Kidney glomerular epithelial cell (primary cell): ENCODE measurements at regions not wholly inside any gene's neighbourhood (a gene's known extent, or its start where the extent isn't known, plus 50 kb on each side); places are given as distances from the start of the nearest gene placed in this dataset.

Source experiments
- DNase-seq: peaks from one replicate; lab custom pipeline; 2025; lab: John Stamatoyannopoulos, UW

DNA sequence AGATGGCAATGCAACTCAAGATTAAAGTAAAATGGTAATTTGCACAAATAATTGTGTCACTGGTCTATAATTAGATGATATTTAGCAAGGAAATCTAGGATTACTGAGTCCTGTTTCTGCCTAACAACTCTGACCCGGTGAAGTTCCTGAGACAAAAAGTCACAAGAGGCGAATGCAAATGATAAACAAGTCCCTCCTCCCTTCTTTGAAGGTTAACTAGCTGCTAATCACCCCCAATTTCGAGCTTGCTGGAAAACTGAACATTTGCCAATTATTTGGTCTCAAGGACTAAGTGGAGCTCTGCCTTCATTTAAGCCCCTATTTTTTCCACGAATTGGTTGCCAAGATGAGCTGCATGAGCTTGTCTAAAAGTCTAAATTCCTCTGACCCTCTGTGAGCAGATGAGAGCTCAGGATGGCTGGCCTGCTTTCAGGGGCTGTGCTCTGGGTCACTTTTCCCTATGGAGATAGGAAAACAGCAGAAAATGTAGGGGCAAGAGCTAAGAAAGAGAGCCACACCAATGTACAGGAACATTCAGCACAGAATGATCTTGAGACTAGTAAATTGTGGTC, 127.3 kb downstream of the MBL2 start:
- no peak for DNase-seq

DNA sequence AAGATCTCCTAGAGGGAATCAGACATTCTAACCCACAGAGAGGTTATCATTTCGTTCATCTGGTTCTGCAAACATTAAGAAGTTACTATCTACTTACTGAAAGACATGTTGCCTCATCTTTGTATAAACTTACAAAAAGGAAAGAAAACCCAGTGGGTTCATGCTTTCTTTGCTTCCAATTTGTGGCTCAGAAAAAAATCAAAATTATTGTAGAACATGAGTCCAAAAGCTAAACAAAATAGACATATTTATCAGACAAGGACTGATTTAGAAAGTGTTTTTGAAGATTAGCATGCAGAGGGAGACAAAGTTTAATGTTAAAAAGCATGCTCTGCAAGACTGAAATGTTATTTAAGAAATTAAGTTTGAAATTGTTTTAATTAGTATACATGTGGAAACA, 123.1 kb downstream of the MBL2 start:
- no peak for DNase-seq

DNA sequence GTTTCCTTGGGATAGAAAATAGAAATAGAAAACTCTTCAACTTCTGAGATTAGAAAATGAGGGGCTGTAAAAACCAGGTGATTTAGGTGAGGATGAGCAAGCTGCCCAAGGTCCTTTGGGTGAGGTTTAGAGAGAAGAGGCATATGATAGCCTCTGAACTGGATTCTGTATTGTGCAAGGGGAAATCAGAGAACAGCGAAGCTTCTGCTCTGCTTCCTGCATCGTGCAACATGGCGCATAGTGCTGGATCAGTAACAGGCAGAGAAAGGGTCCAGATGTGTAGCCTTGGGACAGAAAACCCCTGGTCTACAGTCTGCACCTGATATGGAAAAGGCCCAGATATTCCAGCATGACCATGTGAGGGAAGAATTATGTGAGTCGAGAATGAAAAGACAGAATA, 121.7 kb downstream of the MBL2 start:
- no peak for DNase-seq

DNA sequence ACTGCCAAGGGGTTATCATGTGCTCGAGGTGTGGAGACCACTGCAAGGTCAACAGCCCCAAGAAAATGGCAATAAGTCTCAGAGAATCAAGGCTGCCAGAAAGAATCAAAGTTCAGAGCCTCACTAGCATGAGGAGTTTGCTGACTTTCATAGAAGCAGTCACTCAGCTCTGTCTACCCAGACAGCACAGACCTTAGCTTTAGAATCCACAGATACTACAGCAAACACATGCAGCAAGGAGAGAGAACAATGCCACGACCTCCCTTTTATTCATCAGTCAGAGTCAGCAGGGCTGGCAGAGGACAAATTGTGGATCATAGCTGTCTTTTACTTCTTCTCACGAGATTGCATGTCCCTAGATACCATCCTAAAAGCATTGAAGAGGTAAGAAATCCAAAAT, 121.3 kb downstream of the MBL2 start:
- no peak for DNase-seq

DNA sequence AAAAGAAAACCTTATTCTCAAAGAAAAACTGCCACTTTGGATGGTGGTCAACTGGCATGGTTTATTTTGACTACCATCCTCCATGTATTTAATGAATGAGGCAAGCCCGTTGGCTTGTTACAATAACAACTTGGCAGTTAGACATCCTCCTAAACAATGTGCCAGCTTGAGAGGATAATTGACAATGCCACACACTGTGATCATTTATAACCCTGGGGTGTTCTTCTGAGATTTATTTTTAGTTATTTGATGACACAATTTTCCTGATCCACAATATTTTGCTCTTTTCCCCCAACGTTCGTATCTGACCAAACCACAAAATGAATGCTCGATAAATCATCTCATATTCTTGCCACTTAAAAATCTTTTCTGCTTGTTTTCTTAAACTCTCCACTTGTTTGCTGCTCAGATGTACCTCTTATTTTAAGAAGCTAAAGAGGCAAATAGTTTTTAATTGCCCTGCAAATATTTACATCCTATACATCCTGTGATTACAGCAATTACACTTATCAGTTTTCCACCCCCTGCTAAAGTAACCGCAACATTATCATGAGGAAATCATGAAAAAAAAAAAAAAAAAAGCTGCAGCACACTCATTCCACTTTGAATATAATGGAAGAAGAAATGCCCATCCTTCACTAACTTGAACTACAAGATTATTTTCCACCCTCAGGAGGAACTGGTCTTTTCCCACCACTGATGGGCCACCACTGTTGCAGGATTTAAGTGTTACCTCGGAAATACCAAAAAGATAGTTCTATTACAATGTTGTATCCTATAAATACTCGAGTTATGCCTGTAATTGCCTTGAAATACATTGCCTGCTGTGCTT, 119.9 kb downstream of the MBL2 start:
- DNase-seq = no peak

DNA sequence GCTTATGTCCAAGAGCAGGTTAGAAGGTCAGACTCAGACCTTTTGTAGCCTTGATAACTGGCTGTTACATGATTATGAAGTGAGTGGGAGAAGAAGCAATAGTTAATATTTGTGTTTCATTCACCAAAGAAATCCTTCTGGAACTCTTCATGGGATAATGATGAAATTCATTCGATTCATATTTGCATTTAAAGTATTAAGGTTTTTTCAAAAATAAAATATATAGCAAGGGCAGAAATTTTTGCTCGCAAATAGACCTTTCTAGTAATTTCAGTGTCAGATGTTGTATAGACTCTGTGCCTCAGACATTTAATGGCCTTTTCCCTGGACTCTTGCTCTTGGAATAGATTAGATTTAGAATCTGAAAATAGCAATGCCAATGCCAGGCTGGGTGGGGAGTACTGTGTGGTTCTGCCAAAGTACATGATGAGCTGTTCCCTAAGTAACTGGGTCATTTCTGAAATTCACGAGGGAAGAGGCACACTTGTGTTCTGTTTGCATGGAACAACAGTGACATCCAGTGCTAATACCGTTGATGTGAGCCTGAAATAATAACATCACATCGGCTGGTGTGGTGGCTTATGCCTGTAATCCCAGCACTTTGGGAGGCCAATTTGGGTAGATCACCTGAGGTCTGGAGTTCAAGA, 119.2 kb downstream of the MBL2 start:
- DNase-seq = no peak

DNA sequence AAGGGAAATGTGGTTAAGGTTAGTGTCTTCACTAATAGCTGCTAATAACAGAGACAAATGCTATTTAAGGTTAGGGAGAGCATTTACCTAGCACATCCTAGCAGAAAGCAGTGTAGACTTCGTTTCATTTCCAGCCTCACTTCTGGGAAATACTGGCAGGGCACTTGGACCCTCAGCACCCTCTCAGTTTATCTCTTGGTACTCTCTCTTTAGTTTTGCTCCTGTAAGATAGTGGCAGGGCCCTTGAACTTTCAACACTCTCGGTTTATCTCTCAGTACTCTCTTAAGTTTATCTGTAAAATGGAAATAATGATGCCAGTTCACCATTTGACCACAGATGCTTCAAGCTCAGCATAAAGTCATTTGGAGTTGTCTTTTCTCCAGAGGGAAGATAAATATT, 118.4 kb downstream of the MBL2 start:
- DNase-seq = no peak

DNA sequence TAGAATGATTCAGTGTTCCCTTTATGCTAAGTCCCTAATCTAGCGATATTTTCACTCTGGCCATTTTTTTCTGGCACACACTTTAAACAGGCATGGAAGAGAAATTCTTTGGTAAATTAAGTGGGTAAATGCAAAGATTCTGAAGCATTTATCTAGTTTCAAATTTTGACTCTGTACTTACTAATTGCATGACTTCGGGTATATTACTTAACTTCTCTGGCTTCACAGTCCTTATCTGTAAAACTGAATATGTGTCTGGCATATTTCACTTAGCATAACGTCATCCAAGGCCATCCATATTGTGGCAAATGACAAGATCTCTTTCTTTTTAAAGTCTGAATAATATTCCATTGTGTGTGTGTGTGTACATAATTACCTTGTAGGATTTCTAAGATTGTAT, 114.5 kb downstream of the MBL2 start:
- DNase-seq = no peak

DNA sequence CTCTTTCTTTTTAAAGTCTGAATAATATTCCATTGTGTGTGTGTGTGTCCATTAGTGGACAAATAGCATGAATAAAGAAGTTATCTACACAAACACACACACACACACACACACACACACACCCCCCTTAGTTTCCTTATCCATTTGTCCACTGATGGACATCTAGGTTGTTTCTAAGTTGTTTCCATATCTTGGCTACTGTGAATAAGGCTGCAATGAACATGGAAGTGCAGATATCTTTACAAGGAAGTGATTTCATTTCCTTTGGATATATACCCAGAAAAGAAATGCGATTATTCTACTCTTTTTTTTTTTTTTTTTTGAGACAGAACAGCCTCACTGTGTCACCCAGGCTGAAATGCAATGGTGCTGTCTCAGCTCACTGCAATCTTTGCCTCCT, 113.5 kb downstream of the MBL2 start:
- no peak for DNase-seq

DNA sequence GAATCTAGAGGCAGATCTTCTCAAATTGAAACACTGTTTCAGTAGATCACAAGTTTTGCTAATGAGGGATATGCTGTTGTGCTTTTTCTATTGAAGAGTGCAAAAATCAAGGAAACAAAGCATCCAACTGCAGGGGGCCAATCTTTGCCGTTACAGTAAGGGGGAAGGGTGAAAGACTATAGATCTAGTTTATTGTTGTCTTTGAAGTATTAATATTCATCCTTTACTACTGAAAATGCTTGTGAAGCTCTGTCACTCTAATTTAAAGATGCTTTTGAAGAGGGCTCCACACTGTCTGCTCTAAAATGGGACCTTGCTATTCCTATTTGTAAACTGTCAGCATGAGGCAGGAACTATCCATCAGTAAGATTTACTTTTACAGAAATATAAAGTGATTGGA, 110.3 kb downstream of the MBL2 start:
- DNase-seq = no peak

DNA sequence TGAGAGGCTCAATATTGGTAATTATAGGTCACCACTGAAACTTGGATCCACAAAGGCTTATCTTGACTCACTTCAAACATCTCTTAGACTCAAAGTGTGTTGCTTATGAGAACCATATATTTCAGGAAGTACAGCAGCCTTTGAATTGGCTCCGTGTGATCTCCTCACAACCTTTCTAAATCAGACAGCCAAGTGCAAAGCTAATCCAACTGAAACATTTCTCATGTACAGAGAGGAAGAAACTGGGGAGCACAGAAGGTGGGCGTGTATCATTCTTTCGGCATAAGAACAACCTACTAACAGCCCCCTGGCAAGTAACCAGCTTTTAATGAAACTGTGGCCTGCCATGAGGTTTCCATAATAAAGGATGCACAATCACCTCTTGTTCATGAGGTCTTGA, 109.4 kb downstream of the MBL2 start:
- no peak for DNase-seq

DNA sequence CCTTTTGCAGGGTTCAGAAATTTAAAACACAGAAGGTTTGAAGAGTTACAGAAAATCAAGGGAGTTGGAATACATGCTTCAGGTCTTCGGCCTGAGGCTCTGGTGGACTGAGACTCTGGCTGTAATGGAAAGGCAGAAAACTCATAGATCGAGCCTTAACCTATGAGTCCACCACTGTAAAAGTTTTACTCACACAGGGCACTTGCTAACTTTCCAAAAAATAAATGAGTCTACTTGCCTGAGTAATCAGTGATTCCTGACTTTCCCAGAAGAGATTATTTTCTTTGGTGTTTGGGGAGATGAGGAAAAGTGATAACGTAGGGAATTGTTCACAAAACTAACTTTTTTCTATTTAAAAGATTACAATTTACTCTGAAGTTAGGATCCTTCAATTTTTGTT, 108.0 kb downstream of the MBL2 start:
- DNase-seq = no peak

DNA sequence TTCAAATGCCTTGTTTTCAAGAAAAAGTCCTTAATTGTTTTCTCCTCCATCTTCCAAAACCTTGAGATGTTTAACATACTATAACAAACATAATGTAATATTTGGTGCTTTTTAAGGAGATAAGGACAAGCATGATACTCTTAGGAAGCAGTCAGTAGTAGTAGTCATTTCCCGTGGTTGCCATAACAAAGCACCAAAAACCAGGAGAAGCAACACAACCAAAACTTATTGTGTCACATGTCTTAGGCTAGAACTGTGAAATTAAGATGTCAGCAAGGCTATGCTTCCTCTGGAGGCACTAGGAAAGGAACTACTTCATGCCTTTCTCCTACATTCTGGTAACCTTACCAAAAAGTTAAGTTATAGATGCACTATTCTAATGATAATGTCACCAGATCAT, 106.8 kb downstream of the MBL2 start:
- DNase-seq = no peak

DNA sequence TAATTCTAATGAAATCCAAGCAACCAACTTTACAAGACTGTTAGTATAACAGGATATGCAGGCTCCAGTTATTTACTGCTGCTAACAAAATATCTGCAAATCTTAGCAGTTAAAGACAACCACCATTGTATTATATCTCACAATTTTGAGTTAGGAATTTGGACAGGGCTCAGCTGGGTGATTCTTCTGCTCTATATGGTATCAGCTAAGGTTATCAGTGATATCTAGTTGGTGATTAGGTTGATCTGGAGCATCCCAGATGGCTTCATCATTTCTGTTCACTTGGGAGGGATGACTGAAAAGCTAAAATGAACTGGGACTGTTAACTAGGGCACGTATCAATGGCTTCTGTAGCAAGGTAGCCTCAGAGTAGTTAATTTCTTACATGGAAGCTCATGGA, 105.7 kb downstream of the MBL2 start:
- DNase-seq = no peak

DNA sequence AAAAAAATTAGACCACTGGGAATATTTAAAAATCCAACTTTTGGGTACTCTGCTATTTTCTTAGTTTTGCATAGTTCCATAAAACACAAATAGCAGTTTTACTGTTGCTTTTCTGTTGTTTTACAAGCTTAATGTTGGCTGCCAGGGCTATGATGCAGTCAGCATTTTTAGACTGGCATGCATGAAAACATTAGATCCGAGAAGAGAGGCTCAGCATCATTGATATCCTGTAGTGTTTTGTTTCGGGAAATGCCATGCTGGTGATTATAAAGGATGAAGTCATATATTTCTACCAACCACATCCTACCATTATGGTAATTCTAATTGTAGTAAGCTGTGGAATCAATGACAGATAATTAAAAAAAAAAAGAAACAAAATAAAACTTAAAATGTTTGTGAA, 104.6 kb downstream of the MBL2 start:
- DNase-seq = no peak

DNA sequence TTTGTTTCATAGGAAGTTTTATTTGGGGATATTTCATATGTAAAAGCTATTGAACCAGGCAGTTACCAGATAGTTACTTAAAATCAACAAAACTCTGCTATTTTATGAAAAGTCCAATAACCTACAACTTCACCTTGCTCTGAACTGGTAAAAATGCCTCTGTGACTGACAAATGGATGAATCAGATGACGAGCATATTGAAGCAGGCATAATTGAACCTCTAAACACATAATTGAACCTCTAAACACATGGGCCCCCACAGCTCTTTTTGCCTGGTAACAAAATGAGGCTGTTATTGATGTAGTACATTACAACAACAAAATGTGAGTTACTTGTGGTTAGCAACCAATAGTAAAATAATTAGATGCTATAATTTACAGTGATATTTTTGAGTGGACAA, 99.7 kb downstream of the MBL2 start:
- DNase-seq = no peak

DNA sequence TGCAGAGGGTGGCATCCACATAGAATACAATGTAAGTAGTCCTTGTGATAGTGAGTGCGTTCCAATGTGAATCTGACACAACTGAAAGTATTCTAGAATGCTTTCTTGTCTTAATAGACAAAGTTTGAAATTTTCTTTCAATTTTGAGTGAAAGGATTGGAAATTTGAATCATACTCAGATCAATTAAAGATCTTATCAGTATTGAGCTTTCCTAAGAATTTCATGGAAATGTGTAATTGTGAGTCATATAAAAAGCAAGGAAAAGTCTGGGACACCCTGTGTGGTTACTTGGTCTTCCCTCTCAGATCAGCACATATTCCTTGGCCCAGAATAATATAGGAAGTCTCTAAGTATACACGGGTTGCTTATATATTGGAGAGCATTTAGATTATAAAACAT, 99.1 kb downstream of the MBL2 start:
- no peak for DNase-seq

DNA sequence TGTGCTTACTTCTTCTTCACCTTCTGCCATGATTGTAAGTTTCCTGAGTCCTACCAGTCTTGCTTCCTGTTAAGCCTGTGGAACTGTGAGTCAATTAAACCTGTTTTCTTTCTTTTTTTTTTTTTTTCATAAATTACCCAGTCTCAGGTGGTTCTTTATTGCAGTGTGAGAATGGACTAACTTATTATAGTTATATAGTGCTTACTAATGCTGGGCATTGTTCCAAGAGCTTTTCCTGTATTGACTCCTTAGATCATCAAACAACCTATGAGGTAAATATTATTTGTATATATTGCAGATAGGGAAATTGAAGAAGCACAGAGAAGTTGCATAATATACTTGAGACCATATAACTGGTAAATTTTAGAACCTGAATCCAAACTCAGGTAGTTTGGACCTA, 98.1 kb downstream of the MBL2 start:
- no peak for DNase-seq

DNA sequence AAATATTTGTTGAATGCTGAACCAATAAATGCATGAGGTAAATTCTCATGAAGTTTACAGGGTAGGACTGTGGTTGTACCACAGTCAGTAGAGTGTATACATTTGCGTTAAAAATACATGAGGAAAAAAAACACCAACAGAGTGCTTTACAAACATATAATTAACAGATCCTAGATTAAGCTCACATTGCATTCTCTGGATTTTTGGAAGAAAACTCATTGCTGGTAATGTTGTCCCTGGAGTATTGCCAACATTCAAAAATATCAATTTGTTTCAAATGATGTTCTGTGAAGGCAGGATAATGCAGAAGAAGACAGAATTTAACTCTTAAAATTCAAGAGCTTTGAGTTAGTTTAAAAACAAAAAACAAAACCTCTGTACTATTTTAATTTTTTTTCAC, 95.5 kb downstream of the MBL2 start:
- no peak for DNase-seq

DNA sequence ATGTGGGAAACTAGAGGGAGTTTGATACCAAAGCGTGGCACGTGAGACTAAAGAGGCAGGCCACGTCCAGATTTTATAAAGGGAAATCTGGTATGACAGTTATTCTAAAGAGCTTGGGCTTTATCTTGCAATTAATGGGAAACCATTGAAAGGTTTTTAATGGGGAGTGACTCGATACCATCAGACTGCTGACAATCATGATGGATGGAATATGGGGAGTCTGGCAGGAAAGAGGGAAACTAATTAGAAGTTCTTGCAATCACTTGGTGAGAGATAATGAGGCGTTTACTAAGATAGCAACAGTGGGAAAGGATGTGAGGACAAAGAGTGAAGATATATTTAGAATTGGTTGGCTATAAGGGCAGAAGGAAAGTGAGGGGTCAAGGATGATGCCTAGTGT, 94.0 kb downstream of the MBL2 start:
- DNase-seq = no peak

DNA sequence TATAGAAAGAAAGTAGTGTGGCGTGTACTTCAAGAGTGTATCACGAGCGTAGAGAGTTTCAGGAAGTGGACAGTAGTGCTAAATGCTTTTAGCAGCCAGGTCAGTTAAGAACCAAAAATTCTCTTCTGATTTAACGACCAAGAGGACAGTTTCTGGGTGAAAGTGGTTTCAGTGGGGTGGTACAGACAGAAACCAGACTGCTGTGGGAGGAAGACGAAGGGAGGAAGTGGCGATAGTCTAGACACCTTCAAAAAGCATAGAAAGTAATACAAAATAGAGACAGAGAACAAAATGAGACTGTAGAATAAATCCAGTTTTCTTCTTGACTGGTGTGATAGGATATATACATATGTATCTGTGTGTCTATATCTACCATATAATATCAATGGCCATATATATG, 93.5 kb downstream of the MBL2 start:
- DNase-seq = no peak

DNA sequence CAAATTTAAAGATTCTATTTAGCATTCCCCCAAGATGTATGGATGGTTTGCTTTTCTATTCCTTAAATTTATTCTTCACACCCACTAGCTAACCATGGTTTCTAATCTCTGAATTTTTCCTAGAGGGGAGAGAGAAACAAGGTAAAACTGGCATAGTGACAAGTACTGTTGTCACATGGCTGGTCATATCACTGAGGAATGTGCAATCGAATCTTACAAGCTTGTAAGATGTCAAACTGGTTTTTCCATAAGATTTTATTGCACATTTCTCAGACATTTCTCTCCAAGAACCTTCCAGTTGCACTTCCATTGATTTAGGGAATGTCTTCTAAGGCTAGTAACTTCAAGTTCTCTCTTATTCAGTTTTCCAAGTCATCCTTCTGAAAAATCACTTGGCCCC, 89.8 kb downstream of the MBL2 start:
- DNase-seq = no peak

DNA sequence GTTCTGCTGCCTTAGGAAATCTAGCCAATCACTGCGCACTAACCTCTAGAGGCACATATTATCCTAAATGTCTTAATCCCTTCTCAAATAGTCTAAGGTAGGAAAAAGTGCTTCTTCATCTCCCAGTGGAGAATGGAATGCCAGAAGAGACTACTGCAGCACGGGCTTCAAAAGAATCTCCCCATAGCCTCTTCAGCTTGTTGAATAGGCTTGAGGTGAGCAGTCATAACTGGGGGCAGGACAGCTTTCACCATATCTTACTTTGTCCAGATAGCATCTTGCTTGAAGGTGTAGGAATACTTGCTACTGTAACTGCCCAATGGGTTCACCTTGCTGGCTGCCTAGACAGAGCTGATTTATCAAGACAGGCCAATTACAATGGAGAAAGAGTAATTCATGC, 88.8 kb downstream of the MBL2 start:
- no peak for DNase-seq

DNA sequence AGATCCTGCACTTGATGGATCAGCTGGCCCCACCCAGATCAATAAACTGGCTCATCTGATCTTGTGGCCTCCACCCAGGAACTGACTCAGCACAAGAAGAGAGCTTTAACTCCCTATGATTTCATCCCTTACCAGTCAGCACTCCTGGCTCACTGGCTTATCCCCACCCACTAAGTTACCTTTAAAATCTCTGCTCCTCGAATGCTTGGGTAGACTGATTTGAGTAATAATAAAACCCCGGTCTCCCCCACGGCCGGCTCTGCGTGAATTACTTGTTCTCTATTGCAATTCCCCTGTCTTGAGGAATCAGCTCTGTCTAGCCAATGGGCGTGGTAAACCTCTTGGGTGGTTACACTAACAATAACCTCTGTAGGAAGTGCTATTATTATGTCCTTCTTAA, 83.7 kb downstream of the MBL2 start:
- no peak for DNase-seq
